SU-DHL-6 (cell line): ENCODE measurements at regions not wholly inside any gene's neighbourhood (a gene's known extent, or its start where the extent isn't known, plus 50 kb on each side); places are given as distances from the start of the nearest gene placed in this dataset.

Experiments
- EZH2phosphoT487 ChIP-seq: fragments of 200-600 bp; sonication (generic), shearing (Covaris generic); conservative IDR thresholded peaks from 2 replicates; pipeline ENCODE4 v1.6.1; 2018; ENCODE audit warnings: mild to moderate bottlenecking, antibody characterized with exemption, low read length, moderate library complexity, mixed read lengths
- TF ChIP-seq, protein P1 (sequence below): fragments of 200-600 bp; sonication (generic); IDR thresholded peaks from one replicate; pipeline ENCODE4 v1.5.1; 2017; ENCODE audit warnings: antibody characterized with exemption, mild to moderate bottlenecking, low read length, moderate library complexity; ENCODE audit not compliant: insufficient read depth, poor library complexity, severe bottlenecking

DNA sequence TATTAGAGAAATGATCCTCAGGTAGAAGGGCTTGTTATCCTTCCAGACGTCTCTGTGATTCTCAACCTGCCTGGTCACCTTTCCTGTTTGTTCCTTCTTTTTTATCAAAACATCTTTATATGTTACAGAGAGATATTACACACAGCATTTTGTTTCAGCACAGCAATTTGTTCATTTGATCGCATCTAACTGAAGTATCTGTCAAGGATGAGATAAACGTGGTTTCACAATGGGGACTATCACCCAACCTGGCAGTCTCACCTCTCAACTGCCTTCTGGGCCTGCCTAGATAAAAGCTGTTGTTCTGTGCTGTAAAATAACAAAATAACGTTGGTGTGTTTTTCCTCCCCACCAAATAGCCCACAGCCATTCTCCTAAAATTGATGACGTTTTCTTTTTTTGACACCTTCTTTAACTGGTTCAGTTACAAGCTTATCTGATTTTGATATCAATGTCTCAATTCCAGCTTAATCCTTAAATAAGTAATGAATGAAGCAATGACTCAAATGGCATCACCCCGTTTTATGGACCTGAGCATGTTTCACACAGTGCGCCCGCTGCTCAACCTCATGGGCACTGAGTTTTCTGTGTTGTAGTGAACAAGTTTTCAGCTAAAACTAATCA is 367.9 kb upstream of the RUNX1 start:
- TF ChIP-seq, protein P1, sequence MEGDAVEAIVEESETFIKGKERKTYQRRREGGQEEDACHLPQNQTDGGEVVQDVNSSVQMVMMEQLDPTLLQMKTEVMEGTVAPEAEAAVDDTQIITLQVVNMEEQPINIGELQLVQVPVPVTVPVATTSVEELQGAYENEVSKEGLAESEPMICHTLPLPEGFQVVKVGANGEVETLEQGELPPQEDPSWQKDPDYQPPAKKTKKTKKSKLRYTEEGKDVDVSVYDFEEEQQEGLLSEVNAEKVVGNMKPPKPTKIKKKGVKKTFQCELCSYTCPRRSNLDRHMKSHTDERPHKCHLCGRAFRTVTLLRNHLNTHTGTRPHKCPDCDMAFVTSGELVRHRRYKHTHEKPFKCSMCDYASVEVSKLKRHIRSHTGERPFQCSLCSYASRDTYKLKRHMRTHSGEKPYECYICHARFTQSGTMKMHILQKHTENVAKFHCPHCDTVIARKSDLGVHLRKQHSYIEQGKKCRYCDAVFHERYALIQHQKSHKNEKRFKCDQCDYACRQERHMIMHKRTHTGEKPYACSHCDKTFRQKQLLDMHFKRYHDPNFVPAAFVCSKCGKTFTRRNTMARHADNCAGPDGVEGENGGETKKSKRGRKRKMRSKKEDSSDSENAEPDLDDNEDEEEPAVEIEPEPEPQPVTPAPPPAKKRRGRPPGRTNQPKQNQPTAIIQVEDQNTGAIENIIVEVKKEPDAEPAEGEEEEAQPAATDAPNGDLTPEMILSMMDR, result no peak
- no peak for TF ChIP-seq EZH2phosphoT487
